ENCODE measurements at regions not wholly inside any gene's neighbourhood (a gene's known extent, or its start where the extent isn't known, plus 50 kb on each side); places are given as distances from the start of the nearest gene placed in this dataset.

DNA sequence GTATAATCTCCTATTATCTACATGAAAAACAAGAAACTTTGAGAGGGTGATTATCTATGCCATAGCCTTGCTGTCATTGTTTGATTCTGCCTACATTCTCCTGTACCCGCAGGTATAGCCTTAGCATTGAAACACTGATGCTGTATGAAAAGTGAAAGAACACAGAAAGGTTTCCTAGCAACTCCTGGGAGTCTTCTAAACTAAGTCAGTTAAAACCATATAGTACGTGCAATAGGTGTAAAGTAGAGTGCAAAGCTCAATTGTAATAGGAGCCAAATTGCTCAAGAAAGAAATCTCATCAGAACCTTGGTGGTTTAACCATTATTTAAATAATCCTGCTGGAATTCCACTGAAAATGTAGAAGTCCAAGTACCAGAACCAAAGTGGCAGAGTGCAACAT lies 489.7 kb downstream of the PCDH10 start:
- TF ChIP-seq, protein P1, sequence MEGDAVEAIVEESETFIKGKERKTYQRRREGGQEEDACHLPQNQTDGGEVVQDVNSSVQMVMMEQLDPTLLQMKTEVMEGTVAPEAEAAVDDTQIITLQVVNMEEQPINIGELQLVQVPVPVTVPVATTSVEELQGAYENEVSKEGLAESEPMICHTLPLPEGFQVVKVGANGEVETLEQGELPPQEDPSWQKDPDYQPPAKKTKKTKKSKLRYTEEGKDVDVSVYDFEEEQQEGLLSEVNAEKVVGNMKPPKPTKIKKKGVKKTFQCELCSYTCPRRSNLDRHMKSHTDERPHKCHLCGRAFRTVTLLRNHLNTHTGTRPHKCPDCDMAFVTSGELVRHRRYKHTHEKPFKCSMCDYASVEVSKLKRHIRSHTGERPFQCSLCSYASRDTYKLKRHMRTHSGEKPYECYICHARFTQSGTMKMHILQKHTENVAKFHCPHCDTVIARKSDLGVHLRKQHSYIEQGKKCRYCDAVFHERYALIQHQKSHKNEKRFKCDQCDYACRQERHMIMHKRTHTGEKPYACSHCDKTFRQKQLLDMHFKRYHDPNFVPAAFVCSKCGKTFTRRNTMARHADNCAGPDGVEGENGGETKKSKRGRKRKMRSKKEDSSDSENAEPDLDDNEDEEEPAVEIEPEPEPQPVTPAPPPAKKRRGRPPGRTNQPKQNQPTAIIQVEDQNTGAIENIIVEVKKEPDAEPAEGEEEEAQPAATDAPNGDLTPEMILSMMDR (IDR thresholded peaks at IDR 0.05; ENCODE audit: low read depth, low read length) = no peak
- DNase-seq (ENCODE audit: extremely low read depth, low read depth) = no peak

DNA sequence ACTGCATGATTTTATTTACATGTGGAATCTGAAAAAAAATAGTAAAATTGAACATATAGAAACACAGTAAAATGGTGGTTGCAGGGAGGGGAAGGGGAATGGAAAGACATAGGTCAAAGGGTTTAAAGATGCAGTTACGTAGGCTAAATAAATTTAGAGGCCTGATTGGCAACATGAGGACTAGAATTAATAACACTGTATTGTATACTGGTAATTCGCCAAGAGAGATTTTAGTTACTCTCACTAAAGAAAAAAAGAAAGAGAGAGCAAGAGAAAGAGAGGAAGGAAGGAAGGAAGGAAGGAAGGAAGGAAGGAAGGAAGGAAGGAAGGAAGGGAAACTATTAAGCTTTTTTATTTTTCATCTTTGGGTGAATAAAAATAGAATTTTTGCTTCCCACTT lies 488.1 kb downstream of the PCDH10 start:
- TF ChIP-seq, protein P1 (IDR thresholded peaks at IDR 0.05; ENCODE audit: low read depth, low read length) = no peak
- DNase-seq (ENCODE audit: extremely low read depth, low read depth) = no peak

DNA sequence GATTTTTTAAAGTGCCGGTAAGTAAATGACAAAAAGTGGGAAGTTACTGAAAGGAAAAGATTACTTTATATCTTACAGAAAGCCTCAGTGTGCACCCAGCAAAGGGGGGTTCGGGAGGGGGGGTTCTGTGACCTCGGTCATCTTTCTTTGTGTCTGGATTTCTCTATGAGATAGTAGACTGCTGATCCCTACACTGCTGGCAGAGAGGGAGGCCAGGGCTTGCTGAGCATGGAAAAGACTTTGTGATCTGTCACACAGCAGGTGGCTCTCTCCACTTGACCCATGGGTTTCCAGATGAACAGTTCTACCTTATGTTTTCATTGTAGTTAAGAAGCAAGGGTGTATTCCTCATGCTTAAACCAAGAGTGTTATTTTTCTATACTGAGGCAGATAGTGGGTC lies 475.6 kb downstream of the PCDH10 start:
- TF ChIP-seq, protein P1 (IDR thresholded peaks at IDR 0.05; ENCODE audit: low read depth, low read length) = no peak
- no peak for DNase-seq (ENCODE audit: extremely low read depth, low read depth)

DNA sequence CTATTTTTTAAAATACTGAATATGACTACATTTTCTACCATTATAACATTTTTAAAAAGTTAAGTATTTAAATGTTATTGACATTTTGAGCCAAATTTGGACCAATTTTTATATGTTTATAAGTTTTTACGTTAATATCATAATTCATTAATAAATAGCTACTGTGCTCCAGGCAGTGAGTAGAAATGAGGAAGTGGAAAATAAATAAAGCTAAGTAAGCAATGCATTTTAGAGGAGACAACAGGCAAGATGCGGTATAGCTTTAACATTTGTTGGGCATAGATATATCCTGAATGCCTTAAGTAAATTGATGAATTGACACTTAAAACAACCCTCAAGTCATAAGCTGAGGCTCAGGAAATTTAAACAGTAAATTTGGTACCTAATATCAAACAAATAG lies 474.8 kb downstream of the PCDH10 start:
- TF ChIP-seq, protein P1 (IDR thresholded peaks at IDR 0.05; ENCODE audit: low read depth, low read length) = no peak
- no peak for DNase-seq (ENCODE audit: extremely low read depth, low read depth)

DNA sequence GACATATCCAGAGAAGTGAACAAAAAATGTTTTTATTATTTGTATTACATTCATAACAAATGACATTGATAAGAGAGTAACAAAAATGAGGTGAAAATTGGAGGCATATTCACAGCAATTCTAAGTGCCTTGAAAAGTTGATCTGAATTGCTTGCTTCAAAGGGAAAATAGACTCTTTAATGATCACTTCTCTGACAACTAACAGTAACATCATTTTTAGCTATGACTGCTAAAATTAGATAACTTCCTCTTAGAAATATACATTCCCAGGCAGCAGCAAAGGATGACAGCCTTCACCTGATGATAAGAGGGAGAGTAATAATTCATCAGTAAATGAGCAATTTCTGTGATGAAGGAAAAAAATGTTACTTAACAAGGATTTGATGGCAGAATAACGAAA lies 472.5 kb downstream of the PCDH10 start:
- DNase-seq (ENCODE audit: extremely low read depth, low read depth) = no peak

DNA sequence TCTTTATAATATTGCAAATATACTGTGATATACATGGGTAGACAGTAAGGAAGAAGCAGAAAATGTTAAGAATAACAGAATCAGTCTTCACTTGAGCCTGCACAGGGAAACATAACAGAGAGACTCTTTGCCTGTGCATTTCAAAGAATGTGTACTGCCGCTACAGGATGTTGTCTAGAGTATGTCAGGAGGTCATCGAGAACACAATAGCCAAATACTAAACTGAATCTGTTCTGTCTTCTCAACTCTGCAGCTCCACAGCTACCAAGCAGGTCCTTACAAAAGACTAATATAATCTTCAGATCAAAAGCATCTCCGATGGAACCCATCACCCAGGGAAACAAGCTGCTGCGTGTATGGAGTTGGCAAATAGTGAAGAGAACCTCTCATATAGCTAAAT lies 471.5 kb downstream of the PCDH10 start:
- no peak for DNase-seq (ENCODE audit: extremely low read depth, low read depth)
- TF ChIP-seq, protein P1 (IDR thresholded peaks at IDR 0.05; ENCODE audit: low read depth, low read length) = no peak

More for the DNA sequence above, 472.5 kb downstream of the PCDH10 start:
- TF ChIP-seq, protein P1 (IDR thresholded peaks at IDR 0.05; ENCODE audit: low read depth, low read length) = no peak

DNA sequence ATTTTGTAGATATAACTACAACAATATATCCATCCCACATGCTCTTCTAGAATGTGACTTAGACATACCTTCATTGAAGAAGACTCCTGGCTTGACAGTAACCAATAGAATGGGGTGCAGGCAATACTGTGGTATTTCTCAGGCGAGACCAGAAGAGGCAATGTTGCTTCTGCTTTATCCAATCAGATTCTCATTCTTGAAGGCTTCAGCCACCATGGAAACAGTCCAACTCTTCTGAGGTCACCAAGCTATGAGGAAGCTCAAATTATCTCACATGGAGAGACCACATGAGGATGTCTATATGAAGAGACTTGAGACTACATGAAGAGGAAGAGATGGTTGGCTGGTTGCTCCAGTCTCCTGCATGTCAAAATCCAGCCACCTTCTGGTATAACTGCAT lies 469.9 kb downstream of the PCDH10 start:
- TF ChIP-seq, protein P1 (IDR thresholded peaks at IDR 0.05; ENCODE audit: low read depth, low read length) = no peak

More for the DNA sequence above, 469.9 kb downstream of the PCDH10 start:
- no peak for DNase-seq (ENCODE audit: extremely low read depth, low read depth)
